PC-3 (cell line): ENCODE measurements at regions not wholly inside any gene's neighbourhood (a gene's known extent, or its start where the extent isn't known, plus 50 kb on each side); places are given as distances from the start of the nearest gene placed in this dataset.

Source experiments
- CTCF ChIP-seq: fragments of 300-600 bp; sonication (generic); conservative IDR thresholded peaks from 2 replicates; pipeline ENCODE4 v1.5.1; 2017; ENCODE audit warnings: antibody characterized with exemption, low read depth, mild to moderate bottlenecking, low read length
- EZH2 ChIP-seq: fragments of 300-600 bp; sonication (generic); IDR thresholded peaks from one replicate; pipeline ENCODE4 v1.6.1; 2017; ENCODE audit warnings: antibody characterized with exemption, mild to moderate bottlenecking, low read length; ENCODE audit not compliant: unreplicated experiment
- EZH2phosphoT487 ChIP-seq: fragments of 300-600 bp; sonication (generic); IDR thresholded peaks from 2 replicates; pipeline ENCODE4 v1.6.1; 2018; ENCODE audit warnings: mild to moderate bottlenecking, antibody characterized with exemption, low read length, borderline replicate concordance

- TF ChIP-seq CTCF (no peak), EZH2 (no peak), EZH2phosphoT487 (no peak)
Observed at GRCh38 chr1:60461925-60462595, 388.5 kb upstream of the C1orf87 start.
